RCC 7860 (cell line): ENCODE measurements at regions not wholly inside any gene's neighbourhood (a gene's known extent, or its start where the extent isn't known, plus 50 kb on each side); places are given as distances from the start of the nearest gene placed in this dataset.

Source experiments
- DNase-seq: peaks from one replicate; pipeline ENCODE4 v3.0.0-alpha.2; 2015; ENCODE audit warnings: low spot score
- FAIRE-seq: peaks from 2 replicates; lab custom pipeline; 2012; peaks lifted over from hg19 to GRCh38; lab: Jason Lieb, UNC

- FAIRE-seq (no peak), DNase-seq (peak; percentile 13)
These were observed 169.9 kb upstream of the HS3ST1 start for GRCh38 chr4:11598591-11598990.

DNA sequence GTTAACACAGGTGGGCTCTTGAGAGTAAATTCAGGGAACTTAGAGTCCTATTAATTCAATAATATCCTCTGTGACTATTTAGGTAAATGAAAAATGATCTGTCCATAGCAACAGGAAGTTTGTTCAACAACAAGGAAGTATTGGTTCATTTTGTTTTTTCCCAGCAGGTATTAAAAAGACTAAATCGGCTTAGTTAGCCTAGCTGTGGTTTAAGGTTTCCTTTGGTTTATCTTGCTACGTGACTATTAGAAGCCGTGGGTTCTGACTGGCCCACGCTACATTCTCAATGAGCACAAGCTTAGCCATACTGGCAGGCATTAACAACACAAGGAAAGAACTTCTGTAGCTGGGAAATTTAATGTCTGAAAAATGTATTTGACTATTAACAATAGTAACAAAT lies 168.8 kb upstream of the HS3ST1 start:
- DNase-seq: peak; percentile 27
- FAIRE-seq: peak; percentile 74

DNA sequence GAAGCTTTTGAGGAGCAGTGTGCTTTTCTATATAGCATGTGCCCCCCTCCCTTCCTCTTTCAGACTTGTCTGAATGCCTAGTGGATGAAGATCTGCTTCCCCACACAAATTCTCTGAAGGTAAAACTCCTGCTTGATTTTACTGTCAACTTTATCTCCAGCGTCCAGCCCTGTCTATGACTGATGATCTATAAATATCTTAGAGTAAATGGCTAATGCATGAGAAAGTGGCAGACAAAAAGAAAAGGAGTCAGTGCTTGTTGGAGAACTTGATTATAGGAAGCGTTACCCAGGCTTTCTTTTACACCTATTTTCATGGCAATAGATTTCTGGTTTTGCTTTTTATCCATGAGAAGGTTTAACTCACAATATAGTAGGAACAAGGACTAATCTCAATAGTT lies 168.3 kb upstream of the HS3ST1 start:
- DNase-seq: no peak
- no peak for FAIRE-seq

GRCh38 chr4:11593576-11594116 lies 165.0 kb upstream of the HS3ST1 start:
- FAIRE-seq (no peak), DNase-seq (no peak)

- DNase-seq: no peak
- FAIRE-seq: no peak
These were observed 163.6 kb upstream of the HS3ST1 start for GRCh38 chr4:11592276-11592675.

- no peak for FAIRE-seq
- DNase-seq: no peak
These were observed 161.4 kb upstream of the HS3ST1 start for GRCh38 chr4:11590132-11590531.

GRCh38 chr4:11589676-11590075 lies 161.0 kb upstream of the HS3ST1 start:
- FAIRE-seq (no peak), DNase-seq (no peak)

DNA sequence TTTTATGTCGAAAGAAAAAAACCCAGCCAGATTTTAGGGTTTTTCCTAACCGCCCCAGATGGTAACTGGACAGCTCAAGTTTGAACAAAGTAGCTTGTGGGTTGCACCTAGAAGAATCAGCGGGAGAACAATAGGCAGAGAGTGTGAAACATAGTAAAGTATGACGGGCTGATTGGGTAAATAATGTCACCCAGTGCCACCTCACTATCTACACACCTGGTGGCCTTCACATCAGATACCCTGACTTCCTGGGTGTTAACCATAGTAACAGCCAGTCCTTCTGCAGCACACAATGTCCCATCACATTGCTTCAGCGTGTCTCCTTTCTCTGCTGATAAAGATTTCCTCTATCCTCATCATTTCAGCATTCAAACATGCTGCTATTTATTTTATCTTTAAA lies 159.1 kb upstream of the HS3ST1 start:
- DNase-seq: no peak
- FAIRE-seq: no peak

- no peak for FAIRE-seq
- DNase-seq: no peak
These were observed 156.8 kb upstream of the HS3ST1 start for GRCh38 chr4:11585506-11585905.

DNA sequence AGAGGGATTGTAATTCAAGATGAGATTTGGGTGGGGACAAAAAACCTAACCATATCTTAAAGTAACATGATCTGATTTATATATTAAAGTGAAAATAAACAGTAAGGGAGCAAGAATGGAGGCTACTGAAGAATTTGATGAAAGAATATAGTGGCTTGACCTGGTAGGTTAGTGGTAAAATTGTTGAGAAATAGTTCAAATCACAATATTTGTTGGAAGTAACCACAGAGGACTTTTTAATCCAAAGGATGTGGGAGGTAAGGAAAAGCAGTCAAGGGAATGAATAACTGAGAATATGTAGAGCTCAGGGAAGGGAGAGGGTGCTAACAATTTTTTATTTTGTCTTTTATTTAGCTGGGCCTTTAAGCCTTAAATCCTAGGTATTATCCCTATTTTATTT lies 139.8 kb upstream of the HS3ST1 start:
- DNase-seq (no peak), FAIRE-seq (no peak)

- FAIRE-seq: no peak
- no peak for DNase-seq
These were observed 137.8 kb upstream of the HS3ST1 start for GRCh38 chr4:11566444-11567022.

DNA sequence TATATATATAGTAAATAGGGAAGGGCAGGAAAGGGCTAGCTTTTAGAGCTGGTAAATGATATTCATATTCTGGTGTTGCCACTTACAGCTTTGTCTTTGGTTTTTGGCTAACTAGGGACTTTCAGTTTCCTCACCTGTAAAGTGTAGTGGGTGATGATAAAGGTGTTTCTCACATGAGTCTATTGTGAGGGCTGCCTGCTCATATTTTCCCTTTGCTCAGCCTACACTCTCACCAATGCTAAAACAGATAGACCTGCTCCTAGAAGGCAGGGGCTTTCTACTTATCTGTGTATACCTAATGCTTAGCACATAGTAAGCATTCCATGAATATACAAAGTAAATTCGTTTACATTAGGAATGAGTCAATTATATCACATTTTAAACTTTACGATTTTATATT lies 137.2 kb upstream of the HS3ST1 start:
- DNase-seq (no peak), FAIRE-seq (no peak)

DNA sequence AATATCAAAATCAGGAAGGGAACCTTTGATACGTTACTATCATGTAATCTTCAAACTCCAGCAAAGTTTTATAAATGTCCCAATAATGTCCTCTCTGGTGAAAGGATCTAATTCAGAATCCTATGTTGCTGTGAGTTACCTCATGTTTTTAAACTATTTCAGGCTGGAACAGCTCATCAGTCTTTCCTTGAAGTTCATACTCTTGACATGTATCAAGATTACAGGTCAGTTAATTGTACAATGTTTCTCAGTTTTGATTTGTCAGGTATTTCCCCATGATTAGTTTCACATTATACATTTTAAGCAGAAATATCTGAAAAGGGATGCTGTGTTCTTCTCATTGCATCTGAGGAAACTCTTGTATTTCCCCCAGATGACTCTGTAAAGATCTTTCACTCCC lies 136.5 kb upstream of the HS3ST1 start:
- FAIRE-seq (no peak), DNase-seq (no peak)

DNA sequence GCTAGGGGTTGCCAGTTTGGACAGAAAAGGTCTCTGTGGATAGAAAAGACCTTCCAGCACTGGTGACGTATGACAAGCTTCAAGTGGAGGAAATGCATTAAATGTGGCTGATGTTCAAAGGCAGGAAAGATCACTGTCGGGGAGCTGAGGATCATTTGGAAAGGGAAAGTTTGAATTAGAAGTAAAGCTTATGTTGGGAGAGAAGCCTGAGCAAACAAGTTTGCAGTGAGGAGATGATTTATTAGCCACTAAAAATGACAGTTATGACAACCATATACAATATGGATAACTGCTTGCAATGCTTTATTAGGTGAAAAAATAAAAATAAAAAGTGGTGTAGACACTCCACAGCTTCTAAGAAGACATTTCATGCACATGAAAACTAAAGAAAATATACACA lies 135.3 kb upstream of the HS3ST1 start:
- FAIRE-seq (no peak), DNase-seq (no peak)

- no peak for FAIRE-seq
These were observed 120.8 kb upstream of the HS3ST1 start for GRCh38 chr4:11549525-11549924.

DNA sequence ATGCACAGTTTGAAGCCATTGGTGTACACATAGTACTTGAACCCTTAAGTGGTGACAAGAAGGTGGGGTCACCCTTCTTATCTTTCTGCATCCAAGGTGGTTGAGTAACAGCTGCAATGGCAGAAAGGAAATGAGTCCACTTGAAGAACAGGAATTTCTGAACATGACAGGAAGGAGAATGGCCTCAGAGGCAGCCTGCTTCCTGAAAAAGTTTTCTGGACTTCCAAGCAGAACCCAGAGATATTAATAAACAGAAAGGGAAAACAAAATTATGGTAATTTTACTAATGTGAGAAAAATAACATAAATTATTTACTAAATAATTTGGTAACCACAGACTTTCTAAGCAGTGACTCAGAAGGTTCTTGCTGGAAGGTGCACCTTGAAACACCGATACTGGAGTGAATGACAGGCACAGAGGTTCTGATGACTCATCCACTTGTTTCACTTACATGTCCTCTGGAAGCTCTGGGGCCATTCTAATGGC lies 119.9 kb upstream of the HS3ST1 start:
- peak; percentile 85 for FAIRE-seq
- DNase-seq: peak; percentile 60

More at GRCh38 chr4:11549525-11549924, 120.8 kb upstream of the HS3ST1 start:
- DNase-seq: no peak

GRCh38 chr4:11546391-11547175 lies 117.9 kb upstream of the HS3ST1 start:
- DNase-seq (no peak), FAIRE-seq (no peak)

DNA sequence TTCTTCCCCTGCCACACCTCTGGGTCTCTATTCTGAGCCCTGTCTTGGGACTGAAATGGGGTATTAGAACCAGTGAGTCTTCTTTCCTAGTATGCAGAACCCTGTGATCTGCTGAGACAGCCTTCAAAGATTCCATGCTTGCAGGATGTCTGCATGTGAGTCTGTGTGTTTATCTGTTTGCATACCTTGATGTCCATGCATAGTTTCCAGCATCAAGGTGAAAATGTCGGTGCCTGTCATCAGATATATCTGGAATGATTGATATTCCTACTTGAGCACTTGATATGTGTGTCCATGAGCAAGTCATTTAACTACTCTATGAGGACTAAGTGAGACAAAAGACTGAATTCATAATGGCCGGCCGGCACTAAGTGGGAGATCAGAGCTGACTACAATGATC lies 117.0 kb upstream of the HS3ST1 start:
- FAIRE-seq: no peak
- DNase-seq: no peak

DNA sequence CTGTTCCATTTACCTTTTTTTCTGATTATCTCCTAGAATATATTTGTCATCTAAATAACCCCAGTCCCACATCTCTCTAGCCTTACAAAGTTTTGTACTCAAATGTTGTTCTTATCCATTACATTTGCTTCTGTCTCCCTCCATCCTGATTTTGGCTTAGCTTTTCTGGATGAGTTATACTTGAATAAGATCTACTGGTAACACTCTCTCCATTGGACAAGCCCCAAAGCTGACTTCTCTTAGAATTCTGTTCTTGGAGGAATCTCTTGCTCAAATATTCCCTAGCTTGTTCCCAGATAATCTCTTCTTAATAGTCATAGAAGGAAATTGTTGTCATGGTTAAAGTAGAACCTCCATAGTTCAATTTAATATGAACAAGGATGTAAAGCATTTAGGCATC lies 115.5 kb upstream of the HS3ST1 start:
- FAIRE-seq (no peak), DNase-seq (no peak)

DNA sequence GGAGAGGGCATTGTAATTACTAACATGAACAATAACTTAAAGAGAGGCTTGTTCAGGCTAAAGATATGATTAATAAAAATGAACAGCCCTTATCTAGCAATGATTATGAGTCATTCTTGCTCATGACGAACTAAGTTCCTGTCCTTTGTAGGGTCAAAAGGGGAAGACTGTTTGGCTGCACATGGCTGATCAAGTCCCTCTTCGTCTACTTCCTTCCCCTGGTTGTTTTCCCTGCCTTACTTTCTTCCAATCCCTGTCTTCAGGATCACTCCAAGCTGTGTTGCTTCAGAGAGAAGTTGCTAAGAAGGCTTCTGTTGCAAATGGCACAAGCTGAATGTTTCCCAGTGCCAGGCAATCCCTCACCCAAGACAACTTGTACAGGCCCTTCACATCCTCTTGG lies 115.0 kb upstream of the HS3ST1 start:
- FAIRE-seq: peak; percentile 94
- DNase-seq: peak; percentile 82

GRCh38 chr4:11542952-11543351 lies 114.3 kb upstream of the HS3ST1 start:
- DNase-seq: no peak
- FAIRE-seq: no peak

GRCh38 chr4:11537846-11538245 lies 109.2 kb upstream of the HS3ST1 start:
- FAIRE-seq (no peak), DNase-seq (no peak)
